Neural progenitor cell (in vitro differentiated cells): ENCODE measurements at regions not wholly inside any gene's neighbourhood (a gene's known extent, or its start where the extent isn't known, plus 50 kb on each side); places are given as distances from the start of the nearest gene placed in this dataset.

Experiments
- EZH2 ChIP-seq: fragments of 200-600 bp; sonication (generic); IDR thresholded peaks from 2 replicates; pipeline ENCODE4 v1.6.1; 2017; ENCODE audit warnings: antibody characterized with exemption, mild to moderate bottlenecking, moderate library complexity
- TF ChIP-seq, protein P1 (sequence below): fragments of 200-600 bp; sonication (generic); IDR thresholded peaks from 2 replicates; pipeline ENCODE4 v1.5.1; 2017; ENCODE audit warnings: antibody characterized with exemption, mild to moderate bottlenecking

DNA sequence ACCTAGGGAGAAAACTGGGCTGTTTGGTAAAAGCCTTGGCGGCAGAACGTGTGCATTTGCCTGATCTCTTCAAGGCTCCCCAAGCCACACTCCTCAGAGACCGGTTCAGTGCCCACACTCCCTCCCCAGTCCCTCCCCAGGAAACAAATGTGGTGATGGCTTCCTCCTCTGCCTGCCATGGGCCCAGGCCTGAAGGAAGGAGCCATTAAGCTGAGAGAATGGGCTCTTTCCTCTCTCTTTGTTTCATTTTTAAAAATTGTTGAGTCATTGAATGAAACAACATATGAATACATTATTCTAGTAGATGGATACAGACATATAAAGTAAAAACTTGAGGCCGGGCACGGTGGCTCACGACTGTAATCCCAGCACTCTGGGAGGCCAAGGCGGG is 50.6 kb upstream of the YWHAQ start:
- TF ChIP-seq, protein P1, sequence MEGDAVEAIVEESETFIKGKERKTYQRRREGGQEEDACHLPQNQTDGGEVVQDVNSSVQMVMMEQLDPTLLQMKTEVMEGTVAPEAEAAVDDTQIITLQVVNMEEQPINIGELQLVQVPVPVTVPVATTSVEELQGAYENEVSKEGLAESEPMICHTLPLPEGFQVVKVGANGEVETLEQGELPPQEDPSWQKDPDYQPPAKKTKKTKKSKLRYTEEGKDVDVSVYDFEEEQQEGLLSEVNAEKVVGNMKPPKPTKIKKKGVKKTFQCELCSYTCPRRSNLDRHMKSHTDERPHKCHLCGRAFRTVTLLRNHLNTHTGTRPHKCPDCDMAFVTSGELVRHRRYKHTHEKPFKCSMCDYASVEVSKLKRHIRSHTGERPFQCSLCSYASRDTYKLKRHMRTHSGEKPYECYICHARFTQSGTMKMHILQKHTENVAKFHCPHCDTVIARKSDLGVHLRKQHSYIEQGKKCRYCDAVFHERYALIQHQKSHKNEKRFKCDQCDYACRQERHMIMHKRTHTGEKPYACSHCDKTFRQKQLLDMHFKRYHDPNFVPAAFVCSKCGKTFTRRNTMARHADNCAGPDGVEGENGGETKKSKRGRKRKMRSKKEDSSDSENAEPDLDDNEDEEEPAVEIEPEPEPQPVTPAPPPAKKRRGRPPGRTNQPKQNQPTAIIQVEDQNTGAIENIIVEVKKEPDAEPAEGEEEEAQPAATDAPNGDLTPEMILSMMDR, result no peak
- TF ChIP-seq EZH2, result no peak
